OCI-LY7 (cell line): ENCODE measurements at regions not wholly inside any gene's neighbourhood (a gene's known extent, or its start where the extent isn't known, plus 50 kb on each side); places are given as distances from the start of the nearest gene placed in this dataset.
"Not testable (repeated sequence)": the region's sequence is repeated elsewhere in the genome, so short reads cannot be mapped to it uniquely, and the experiment has no call there.

Source experiments
- BruUV-seq: library from RNA; stranded (reverse); fragments of 400-500 nt; replicated peaks from 2 replicates; lab custom pipeline; 2021; lab: Mats Ljungman, UMichigan
- CTCF ChIA-PET: fragments of 300-600 bp; sonication (Branson Sonifier 250); formaldehyde crosslinking; loops from one replicate; lab custom pipeline; 2022; ENCODE audit warnings: antibody characterized with exemption; ENCODE audit not compliant: unreplicated experiment; lab: Charles Lee
- POLR2A ChIA-PET: fragments of 300-600 bp; sonication (Branson Sonifier 250); formaldehyde crosslinking; loops from one replicate; lab custom pipeline; 2022; ENCODE audit warnings: antibody characterized with exemption; lab: Charles Lee
- DNase-seq: peaks from one replicate; pipeline ENCODE4 v3.0.0-alpha.2; 2015; ENCODE audit warnings: low spot score
- H2AFZ ChIP-seq: fragments of 200-600 bp; sonication (generic), shearing (Covaris generic); 2 replicates; pipeline ENCODE4 v1.6.1; 2014; ENCODE audit warnings: mild to moderate bottlenecking, antibody characterized with exemption, low read length, moderate library complexity
- H3K27ac ChIP-seq: fragments of 200-600 bp; sonication (generic); 2 replicates; pipeline ENCODE4 v1.5.1; 2014; ENCODE audit warnings: mixed run types, low read depth, mild to moderate bottlenecking, moderate library complexity, low read length, inconsistent platforms; ENCODE audit not compliant: poor library complexity, severe bottlenecking
- H3K36me3 ChIP-seq: fragments of 200-600 bp; sonication (generic); 2 replicates; pipeline ENCODE4 v1.6.1; 2014; ENCODE audit warnings: mild to moderate bottlenecking, antibody characterized with exemption, low read length, moderate library complexity, mixed read lengths; ENCODE audit not compliant: insufficient read depth
- H3K4me1 ChIP-seq: fragments of 200-600 bp; sonication (generic); 2 replicates; pipeline ENCODE4 v1.5.1; 2014; ENCODE audit warnings: mild to moderate bottlenecking, low read length; ENCODE audit not compliant: insufficient read depth, poor library complexity, severe bottlenecking
- H3K4me2 ChIP-seq: fragments of 200-600 bp; sonication (generic); 2 replicates; pipeline ENCODE4 v1.6.1; 2014; ENCODE audit warnings: mild to moderate bottlenecking, low read length
- H3K4me3 ChIP-seq: fragments of 200-600 bp; sonication (generic); 2 replicates; pipeline ENCODE4 v1.5.1; 2014; ENCODE audit warnings: mild to moderate bottlenecking, low read depth, low read length; ENCODE audit not compliant: poor library complexity, severe bottlenecking
- H3K79me2 ChIP-seq: fragments of 200-600 bp; sonication (generic); 2 replicates; pipeline ENCODE4 v1.6.1; 2016; ENCODE audit warnings: low read depth, mild to moderate bottlenecking, low read length, moderate library complexity, mixed read lengths; ENCODE audit not compliant: insufficient read depth
- H3K9me2 ChIP-seq: fragments of 200-600 bp; sonication (generic); 2 replicates; pipeline ENCODE4 v1.6.1; 2016; ENCODE audit warnings: mild to moderate bottlenecking, low read length, mixed read lengths; ENCODE audit not compliant: insufficient read depth
- H3K9me3 ChIP-seq: fragments of 200-600 bp; sonication (generic); 2 replicates; pipeline ENCODE4 v1.6.1; 2014; ENCODE audit warnings: mild to moderate bottlenecking, mixed run types, low read length, mixed read lengths
- H4K20me1 ChIP-seq: fragments of 200-600 bp; sonication (generic); 2 replicates; pipeline ENCODE4 v1.6.1; 2014; ENCODE audit warnings: mild to moderate bottlenecking, antibody characterized with exemption, low read length, moderate library complexity, mixed read lengths; ENCODE audit not compliant: insufficient read depth
- intact Hi-C: fragments of 100-400 bp; cut with micrococcal nuclease; formaldehyde crosslinking; loops from one replicate; pipeline ENCODE4 v1.10.0; 2022; ENCODE audit not compliant: unreplicated experiment
- TF ChIP-seq, protein P1 (sequence below): fragments of 200-600 bp; sonication (generic); conservative IDR thresholded peaks from 2 replicates; pipeline ENCODE4 v1.5.1; 2014; ENCODE audit warnings: mild to moderate bottlenecking, antibody characterized with exemption, low read length, moderate library complexity, mixed read lengths

- H3K27ac ChIP-seq, H4K20me1 ChIP-seq, H3K79me2 ChIP-seq, DNase-seq, H3K4me3 ChIP-seq, POLR2A ChIA-PET, BruUV-seq, H3K9me3 ChIP-seq, H3K36me3 ChIP-seq, H2AFZ ChIP-seq, H3K9me2 ChIP-seq, CTCF ChIA-PET: not testable (repeated sequence)
- Histone ChIP-seq H3K4me1 (peaks cover 32% of the 10 kb centered on the region), H3K4me2 (peak overlapping the region; percentile 25; the same call in 1 of the 2 replicates)
- intact Hi-C loops = loop anchor here (5.0 kb wide), 1 partner anchor 534 kb away; no protein-coding TSS in a partner anchor
Measured at GRCh38 chr14:105678057-105678456, 151.7 kb downstream of the TMEM121 start.

- Histone ChIP-seq H3K4me1 (peaks cover 45% of the 10 kb centered on the region), H3K27ac (peak overlapping the region; percentile 66), H3K4me2 (peak overlapping the region; percentile 62), H3K4me3 (peak overlapping the region; percentile 56)
- DNase-seq = peak; percentile 61
- H3K79me2 ChIP-seq, H3K9me3 ChIP-seq, BruUV-seq, POLR2A ChIA-PET, H4K20me1 ChIP-seq, H3K9me2 ChIP-seq, H2AFZ ChIP-seq, H3K36me3 ChIP-seq: not testable (repeated sequence)
- TF ChIP-seq, protein P1, sequence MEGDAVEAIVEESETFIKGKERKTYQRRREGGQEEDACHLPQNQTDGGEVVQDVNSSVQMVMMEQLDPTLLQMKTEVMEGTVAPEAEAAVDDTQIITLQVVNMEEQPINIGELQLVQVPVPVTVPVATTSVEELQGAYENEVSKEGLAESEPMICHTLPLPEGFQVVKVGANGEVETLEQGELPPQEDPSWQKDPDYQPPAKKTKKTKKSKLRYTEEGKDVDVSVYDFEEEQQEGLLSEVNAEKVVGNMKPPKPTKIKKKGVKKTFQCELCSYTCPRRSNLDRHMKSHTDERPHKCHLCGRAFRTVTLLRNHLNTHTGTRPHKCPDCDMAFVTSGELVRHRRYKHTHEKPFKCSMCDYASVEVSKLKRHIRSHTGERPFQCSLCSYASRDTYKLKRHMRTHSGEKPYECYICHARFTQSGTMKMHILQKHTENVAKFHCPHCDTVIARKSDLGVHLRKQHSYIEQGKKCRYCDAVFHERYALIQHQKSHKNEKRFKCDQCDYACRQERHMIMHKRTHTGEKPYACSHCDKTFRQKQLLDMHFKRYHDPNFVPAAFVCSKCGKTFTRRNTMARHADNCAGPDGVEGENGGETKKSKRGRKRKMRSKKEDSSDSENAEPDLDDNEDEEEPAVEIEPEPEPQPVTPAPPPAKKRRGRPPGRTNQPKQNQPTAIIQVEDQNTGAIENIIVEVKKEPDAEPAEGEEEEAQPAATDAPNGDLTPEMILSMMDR = 0 out of 2 replicates have a peak, but pooled peaks have one; percentile 12
- intact Hi-C loops = loop anchor here (5.0 kb wide), 1 partner anchor 533 kb away; no protein-coding TSS in a partner anchor
- CTCF ChIA-PET = interaction anchor here (0.6 kb wide), 1 partner anchor 32 kb away, joined by 5 read pairs; no protein-coding TSS in a partner anchor
Measured at GRCh38 chr14:105678996-105679958, 152.9 kb downstream of the TMEM121 start.

DNA sequence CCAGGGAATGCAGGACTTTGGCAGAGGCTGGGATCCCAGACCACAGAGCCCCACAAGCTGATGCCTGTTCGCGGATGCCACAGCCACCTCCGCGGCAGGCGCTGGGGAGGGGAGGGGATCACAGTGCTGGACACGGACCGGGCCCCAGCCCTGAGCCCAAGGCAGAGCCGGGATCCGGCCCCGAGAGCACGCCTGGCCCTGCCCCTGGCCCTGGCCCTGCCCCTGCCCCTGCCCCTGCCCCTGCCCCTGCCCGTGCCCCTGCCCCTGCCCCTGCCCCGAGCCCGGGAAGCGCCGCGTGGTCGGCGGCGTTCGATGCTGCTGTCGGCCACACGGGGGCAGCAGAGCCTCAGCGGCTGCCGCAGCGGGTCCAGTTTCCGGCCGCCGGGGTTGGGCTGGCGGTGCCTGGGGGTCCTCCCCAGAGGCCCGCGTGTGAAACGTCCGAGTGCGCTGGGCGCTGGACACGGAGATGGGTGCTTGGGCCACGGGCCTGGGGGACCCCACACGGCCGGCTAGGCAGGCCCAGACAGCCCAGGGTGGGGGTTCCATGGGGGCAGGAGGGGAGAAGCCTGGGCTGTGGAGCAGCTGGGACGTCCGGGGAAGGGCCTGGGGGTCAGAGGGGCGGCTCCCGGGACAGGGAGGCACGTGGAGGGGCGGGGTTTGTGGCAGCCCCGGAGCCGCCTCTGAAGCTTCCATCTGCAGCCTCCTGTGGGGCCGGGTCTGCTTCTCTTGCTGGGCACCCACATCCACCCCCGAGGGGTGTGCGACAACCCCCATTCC lies 153.8 kb downstream of the TMEM121 start:
- CTCF ChIA-PET, H3K9me3 ChIP-seq, H4K20me1 ChIP-seq, POLR2A ChIA-PET, H3K9me2 ChIP-seq, H3K36me3 ChIP-seq, H3K79me2 ChIP-seq, BruUV-seq, H2AFZ ChIP-seq: not testable (repeated sequence)
- intact Hi-C loops = loop anchor here (5.0 kb wide), 1 partner anchor 532 kb away; no protein-coding TSS in a partner anchor
- Histone ChIP-seq H3K4me3 (peak overlapping the region; percentile 56), H3K4me2 (peak overlapping the region; percentile 62), H3K4me1 (peaks cover 53% of the 10 kb centered on the region), H3K27ac (peak overlapping the region; percentile 86)
- peak; percentile 65 for DNase-seq

DNA sequence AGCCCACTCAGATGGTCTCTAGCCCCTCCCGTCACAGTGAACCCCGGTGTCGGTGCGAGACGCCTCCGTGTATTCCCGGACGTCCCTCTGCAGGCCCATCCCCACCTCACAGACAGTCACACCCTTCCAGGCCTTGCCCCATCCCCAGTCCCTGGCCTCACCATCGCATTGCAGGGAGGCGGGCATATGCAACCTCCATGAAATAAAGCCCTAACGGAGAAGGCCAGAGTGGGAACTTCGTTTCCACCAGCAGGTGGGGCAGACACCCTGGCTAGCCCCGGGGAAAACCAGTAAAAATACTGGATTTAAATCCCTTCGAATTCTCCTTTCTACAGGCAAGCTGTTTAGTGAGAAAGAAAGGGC lies 154.3 kb downstream of the TMEM121 start:
- H3K4me1 ChIP-seq = peaks cover 59% of the 10 kb centered on the region
- intact Hi-C loops, BruUV-seq, H3K79me2 ChIP-seq, H2AFZ ChIP-seq, H3K4me3 ChIP-seq, DNase-seq, H3K9me3 ChIP-seq, H3K9me2 ChIP-seq, H4K20me1 ChIP-seq, CTCF ChIA-PET, H3K36me3 ChIP-seq, POLR2A ChIA-PET: not testable (repeated sequence)
- peak overlapping the region; percentile 86 for H3K27ac ChIP-seq
- H3K4me2 ChIP-seq = 0 out of 2 replicates have a peak overlapping the region, but pooled peaks have one; percentile 32
